Esophagus (tissue), 2 donors: ENCODE measurements at regions not wholly inside any gene's neighbourhood (a gene's known extent, or its start where the extent isn't known, plus 50 kb on each side); places are given as distances from the start of the nearest gene placed in this dataset.

Experiments
- H3K27ac ChIP-seq, 2 donors: one replicate each; pipeline ENCODE4 v1.5.1; 2013; ENCODE audit warnings: low read depth in 2 of 2, mild to moderate bottlenecking in 2 of 2, inconsistent platforms in 1 of 2, low read length in 1 of 2, moderate library complexity in 1 of 2
- H3K27me3 ChIP-seq, 2 donors: one replicate each; pipeline ENCODE4 v1.6.1; 2013; ENCODE audit warnings: low read length in 2 of 2, control low read depth in 1 of 2, mild to moderate bottlenecking in 1 of 2; ENCODE audit not compliant: insufficient read depth in 2 of 2, control insufficient read depth in 1 of 2
- H3K36me3 ChIP-seq, 2 donors: one replicate each; pipeline ENCODE4 v1.6.1; 2013; ENCODE audit warnings: low read length in 1 of 2; ENCODE audit not compliant: control insufficient read depth in 2 of 2, insufficient read depth in 2 of 2
- H3K4me1 ChIP-seq, 2 donors: one replicate each; pipeline ENCODE4 v1.6.1; 2013; ENCODE audit warnings: low read length in 1 of 2; ENCODE audit not compliant: control insufficient read depth in 2 of 2, insufficient read depth in 2 of 2
- H3K4me3 ChIP-seq, 2 donors: one replicate each; pipeline ENCODE4 v1.5.1; 2013; ENCODE audit warnings: low read length in 2 of 2, mild to moderate bottlenecking in 2 of 2, low read depth in 1 of 2, moderate library complexity in 1 of 2
- H3K9me3 ChIP-seq, 2 donors: one replicate each; pipeline ENCODE4 v1.6.1; 2013; ENCODE audit warnings: mild to moderate bottlenecking in 2 of 2, low read depth in 1 of 2, low read length in 1 of 2, moderate library complexity in 1 of 2; ENCODE audit not compliant: control insufficient read depth in 2 of 2, insufficient read depth in 1 of 2
- WGBS, 2 donors: extraction: QIAGEN DNeasy Blood & Tissue Kit; methylation state at CpG; one replicate each; pipeline ENCODE4 v1.1.7; 2013; 5-methylcytosine and 5-hydroxymethylcytosine counted together
- donor health status: healthy with polysubstance abuse.
- donor health status: Bipolar disorder and iron deficiency.

DNA sequence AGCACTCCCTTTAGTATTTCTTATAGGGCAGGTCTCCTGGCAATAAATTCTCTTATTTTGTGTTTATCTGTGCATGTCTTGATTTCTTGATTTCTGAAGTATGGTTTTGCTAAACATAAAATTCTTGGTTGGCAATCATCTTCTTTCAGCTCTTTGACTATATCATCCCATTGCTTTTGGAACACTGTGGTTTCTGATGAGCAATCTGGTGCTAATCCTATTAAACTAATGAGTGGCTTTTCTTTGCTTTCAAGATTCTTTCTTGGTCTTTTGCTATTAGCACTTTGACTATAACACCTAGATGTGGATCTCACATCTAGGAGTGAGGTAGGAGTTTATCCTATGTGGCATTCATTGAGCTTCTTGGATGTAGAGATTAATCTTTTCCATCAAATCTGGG, 120.7 kb upstream of the MED13L start:
- no peak overlapping the region for H3K4me3 ChIP-seq
- no peaks in the 10 kb centered on the region for H3K9me3 ChIP-seq
- H3K4me1 ChIP-seq: peaks cover 0 to 6% of the 10 kb centered on the region in 2 donors
- no peak overlapping the region for H3K27ac ChIP-seq
- no peaks in the 10 kb centered on the region for H3K27me3 ChIP-seq
- no peaks in the 10 kb centered on the region for H3K36me3 ChIP-seq

DNA sequence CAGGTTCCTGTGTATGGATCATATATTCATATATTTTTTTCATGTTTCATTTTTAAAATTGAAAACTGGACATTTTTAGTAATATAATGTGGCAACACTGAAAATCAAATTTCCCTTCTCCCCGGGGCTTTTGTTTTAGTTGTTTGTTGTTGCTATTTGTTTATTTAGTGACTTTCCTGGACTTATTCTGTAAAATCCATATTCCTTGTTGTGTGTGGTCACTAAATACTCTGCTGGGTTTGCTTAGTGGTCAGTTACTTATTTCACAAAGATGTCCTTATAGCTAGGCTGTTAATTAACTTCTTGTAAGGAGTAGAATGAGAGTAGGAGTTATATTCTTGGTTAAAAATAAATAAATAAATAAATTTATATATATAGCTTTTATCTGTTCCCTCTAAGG, 121.6 kb upstream of the MED13L start:
- Histone ChIP-seq H3K9me3 (no peaks in the 10 kb centered on the region), H3K27me3 (no peaks in the 10 kb centered on the region)
- 91 to 95% methylated on average over 1 of the region's 1 CpG for WGBS, 2 donors

GRCh38 chr12:116400636-116401372, 123.3 kb upstream of the MED13L start:
- H3K27ac ChIP-seq: no peak overlapping the region
- no peaks in the 10 kb centered on the region for H3K9me3 ChIP-seq
- H3K27me3 ChIP-seq: no peaks in the 10 kb centered on the region
- H3K36me3 ChIP-seq: no peaks in the 10 kb centered on the region
- WGBS, 2 donors: 65 to 86% methylated on average over 4 of the region's 4 CpGs
- peaks cover 0 to 6% of the 10 kb centered on the region in 2 donors for H3K4me1 ChIP-seq
- no peak overlapping the region for H3K4me3 ChIP-seq

More for the DNA sequence above, 121.6 kb upstream of the MED13L start:
- no peak overlapping the region for H3K4me3 ChIP-seq
- no peak overlapping the region for H3K27ac ChIP-seq
- H3K36me3 ChIP-seq: no peaks in the 10 kb centered on the region
- H3K4me1 ChIP-seq: peaks cover 0 to 6% of the 10 kb centered on the region in 2 donors

GRCh38 chr12:116401565-116401964, 124.1 kb upstream of the MED13L start:
- Histone ChIP-seq H3K27ac (peak overlapping the region in 1 of 2 donors; percentile 13), H3K27me3 (no peaks in the 10 kb centered on the region), H3K9me3 (no peaks in the 10 kb centered on the region), H3K4me3 (no peak overlapping the region), H3K4me1 (peaks cover 0 to 6% of the 10 kb centered on the region in 2 donors), H3K36me3 (no peaks in the 10 kb centered on the region)
- WGBS, 2 donors: 89% methylated on average over 3 of the region's 3 CpGs

DNA sequence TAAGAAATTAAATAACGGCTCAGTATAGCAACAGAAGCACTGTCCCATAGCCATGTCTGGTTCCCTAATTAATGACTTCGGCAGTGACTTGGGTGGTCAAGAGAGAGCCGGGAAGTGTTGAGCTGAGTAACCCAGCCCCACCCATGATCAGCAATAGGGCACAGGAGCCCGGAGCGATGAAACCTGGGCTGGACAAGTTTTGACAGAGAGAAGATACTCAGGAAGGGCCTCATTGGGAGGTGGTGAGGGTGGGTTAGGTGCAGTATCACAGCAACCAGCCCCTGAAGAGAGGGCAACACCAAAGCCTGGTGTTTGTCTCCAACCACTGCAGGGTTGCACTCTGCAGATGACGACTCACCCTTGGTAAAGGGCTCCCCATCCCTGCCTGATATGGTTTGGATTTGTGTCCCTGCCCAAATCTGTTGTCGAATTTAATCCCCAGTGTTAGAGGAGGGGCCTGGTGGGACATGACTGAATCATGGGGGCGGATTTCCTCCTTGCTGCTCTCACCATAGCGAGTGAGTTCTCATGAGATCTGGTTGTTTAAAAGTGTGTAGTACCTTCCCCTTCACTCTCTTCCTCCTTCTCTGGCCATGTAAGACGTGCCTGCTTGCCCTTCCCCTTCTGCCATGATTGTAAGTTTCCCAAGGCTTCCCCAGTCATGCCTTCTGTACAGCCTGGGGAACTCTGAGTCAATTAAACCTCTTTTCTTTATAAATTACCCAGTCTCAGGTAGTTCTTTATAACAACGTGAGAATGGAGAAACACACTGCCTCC, 124.9 kb upstream of the MED13L start:
- 60 to 67% methylated on average over 11 of the region's 11 CpGs for WGBS, 2 donors
- Histone ChIP-seq H3K4me1 (peaks cover 0 to 6% of the 10 kb centered on the region in 2 donors), H3K27ac (no peak overlapping the region), H3K4me3 (no peak overlapping the region), H3K27me3 (no peaks in the 10 kb centered on the region), H3K36me3 (no peaks in the 10 kb centered on the region), H3K9me3 (no peaks in the 10 kb centered on the region)

GRCh38 chr12:116403546-116403945, 126.1 kb upstream of the MED13L start:
- no peaks in the 10 kb centered on the region for H3K27me3 ChIP-seq
- 74 to 80% methylated on average over 3 of the region's 3 CpGs for WGBS, 2 donors
- no peaks in the 10 kb centered on the region for H3K36me3 ChIP-seq
- H3K4me3 ChIP-seq: no peak overlapping the region
- no peak overlapping the region for H3K27ac ChIP-seq
- no peaks in the 10 kb centered on the region for H3K9me3 ChIP-seq
- H3K4me1 ChIP-seq: peaks cover 0 to 6% of the 10 kb centered on the region in 2 donors

DNA sequence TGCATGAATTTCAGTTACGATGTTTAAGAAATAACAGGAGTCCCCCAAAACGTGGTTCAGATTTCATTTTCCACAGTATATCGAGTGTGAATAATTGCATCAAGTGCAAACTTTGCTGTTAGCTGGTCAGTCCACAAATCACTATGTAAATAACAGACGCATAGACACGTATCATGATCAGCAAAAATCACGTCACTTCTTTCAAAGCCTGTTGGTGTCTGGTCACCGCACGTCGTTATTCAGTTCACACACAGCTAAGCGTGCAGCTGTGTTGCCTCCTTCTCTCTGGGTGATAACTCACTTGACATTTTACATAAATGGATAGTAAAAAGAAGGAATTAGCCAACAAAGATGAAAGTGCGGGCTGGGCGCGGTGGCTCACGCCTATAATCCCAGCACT, 126.8 kb upstream of the MED13L start:
- Histone ChIP-seq H3K4me3 (no peak overlapping the region), H3K27me3 (no peaks in the 10 kb centered on the region), H3K4me1 (peaks cover 0 to 6% of the 10 kb centered on the region in 2 donors), H3K36me3 (no peaks in the 10 kb centered on the region), H3K27ac (no peak overlapping the region), H3K9me3 (no peaks in the 10 kb centered on the region)
- 92 to 93% methylated on average over 14 of the region's 14 CpGs for WGBS, 2 donors

GRCh38 chr12:116404913-116405611, 127.6 kb upstream of the MED13L start:
- no peak overlapping the region for H3K27ac ChIP-seq
- no peak overlapping the region for H3K4me3 ChIP-seq
- H3K36me3 ChIP-seq: no peaks in the 10 kb centered on the region
- H3K4me1 ChIP-seq: peaks cover 0 to 6% of the 10 kb centered on the region in 2 donors
- H3K27me3 ChIP-seq: no peaks in the 10 kb centered on the region
- WGBS, 2 donors: 75 to 77% methylated on average over 6 of the region's 6 CpGs
- H3K9me3 ChIP-seq: no peaks in the 10 kb centered on the region

- WGBS, 2 donors: 35 to 57% methylated on average over 3 of the region's 3 CpGs
Measured at GRCh38 chr12:116406529-116406928, 129.0 kb upstream of the MED13L start.

More at GRCh38 chr12:116406529-116406928, 129.0 kb upstream of the MED13L start:
- peaks cover 0 to 6% of the 10 kb centered on the region in 2 donors for H3K4me1 ChIP-seq
- no peak overlapping the region for H3K4me3 ChIP-seq
- no peaks in the 10 kb centered on the region for H3K27me3 ChIP-seq
- H3K27ac ChIP-seq: no peak overlapping the region
- H3K36me3 ChIP-seq: no peaks in the 10 kb centered on the region
- H3K9me3 ChIP-seq: no peaks in the 10 kb centered on the region
